Keratinocyte (primary cell): ENCODE measurements at regions not wholly inside any gene's neighbourhood (a gene's known extent, or its start where the extent isn't known, plus 50 kb on each side); places are given as distances from the start of the nearest gene placed in this dataset.

Source experiments
- DNase-seq: peaks from one replicate; pipeline ENCODE4 v3.0.0-alpha.2; 2011; ENCODE audit warnings: low read depth, missing footprints, low spot score
- FAIRE-seq: peaks from 2 replicates; lab custom pipeline; 2011; peaks lifted over from hg19 to GRCh38; lab: Jason Lieb, UNC
- H2AFZ ChIP-seq: 2 replicates; pipeline ENCODE4 v1.6.0; 2012; ENCODE audit warnings: low read length, control low read depth, inconsistent platforms; ENCODE audit not compliant: control insufficient read depth
- H3K27ac ChIP-seq: 2 replicates; pipeline ENCODE4 v1.5.1; 2011; ENCODE audit warnings: low read length; ENCODE audit not compliant: control insufficient read depth, insufficient read depth
- H3K27me3 ChIP-seq: 3 replicates; pipeline ENCODE4 v1.6.0; 2011; ENCODE audit warnings: low read length; ENCODE audit not compliant: control insufficient read depth, insufficient read depth; ENCODE audit errors: extremely low read depth
- H3K36me3 ChIP-seq, 2 experiments: 2 replicates in 1 of 2; 3 replicates in 1 of 2; pipeline ENCODE4 v1.5.1; 2011; ENCODE audit warnings: low read length in 2 of 2, mild to moderate bottlenecking in 1 of 2; ENCODE audit not compliant: control insufficient read depth in 2 of 2, insufficient read depth in 2 of 2; ENCODE audit errors: extremely low read depth in 1 of 2
- H3K4me1 ChIP-seq: 3 replicates; pipeline ENCODE4 v1.5.1; 2011; ENCODE audit warnings: low read length; ENCODE audit not compliant: control insufficient read depth, insufficient read depth; ENCODE audit errors: extremely low read depth
- H3K4me2 ChIP-seq: 3 replicates; pipeline ENCODE4 v1.6.0; 2011; ENCODE audit warnings: low read depth, low read length; ENCODE audit not compliant: control insufficient read depth, insufficient read depth; ENCODE audit errors: extremely low read depth
- H3K4me3 ChIP-seq, 3 experiments: fragments of 200-600 bp in 1 of 3; sonication (generic) in 1 of 3; 2 replicates in 2 of 3; 3 replicates in 1 of 3; pipeline ENCODE4 v1.5.1; 2011 to 2016; ENCODE audit warnings: low read length in 3 of 3, mild to moderate bottlenecking in 3 of 3, control low read depth in 2 of 3, inconsistent platforms in 1 of 3, low read depth in 1 of 3, mixed read lengths in 1 of 3, mixed run types in 1 of 3, moderate library complexity in 1 of 3; ENCODE audit not compliant: control insufficient read depth in 2 of 3, insufficient read depth in 2 of 3; ENCODE audit errors: extremely low read depth in 1 of 3
- H3K79me2 ChIP-seq: 2 replicates; pipeline ENCODE4 v1.6.0; 2012; ENCODE audit warnings: low read length; ENCODE audit not compliant: control insufficient read depth, insufficient read depth
- H3K9ac ChIP-seq: 3 replicates; pipeline ENCODE4 v1.6.0; 2011; ENCODE audit warnings: low read length; ENCODE audit not compliant: control insufficient read depth, insufficient read depth; ENCODE audit errors: extremely low read depth
- H3K9me1 ChIP-seq: 3 replicates; pipeline ENCODE4 v1.6.0; 2011; ENCODE audit warnings: low read length; ENCODE audit not compliant: control insufficient read depth, insufficient read depth; ENCODE audit errors: extremely low read depth
- H3K9me3 ChIP-seq: 2 replicates; pipeline ENCODE4 v1.5.1; 2012; ENCODE audit warnings: low read depth, low read length; ENCODE audit not compliant: control insufficient read depth
- H4K20me1 ChIP-seq: 3 replicates; pipeline ENCODE4 v1.6.0; 2011; ENCODE audit warnings: low read length; ENCODE audit not compliant: control insufficient read depth, insufficient read depth; ENCODE audit errors: extremely low read depth
- CTCF ChIP-seq, 3 experiments: IDR thresholded peaks in 1 of 3; conservative IDR thresholded peaks in 1 of 3; optimal IDR thresholded peaks in 1 of 3; 2 replicates in 2 of 3; 3 replicates in 1 of 3; pipeline versions ENCODE3 to v1.5.1; 2011; ENCODE audit warnings: low read length in 3 of 3, mild to moderate bottlenecking in 3 of 3, moderate library complexity in 2 of 3, control low read depth in 1 of 3, inconsistent platforms in 1 of 3; ENCODE audit not compliant: insufficient read depth in 2 of 3; ENCODE audit errors: extremely low read depth in 1 of 3
- EZH2 ChIP-seq: IDR thresholded peaks from one replicate; pipeline ENCODE4 v1.6.1; 2012; ENCODE audit warnings: inconsistent platforms, mild to moderate bottlenecking, low read length, moderate library complexity
- dilution Hi-C: fragments of 300-500 bp; cut with MboI; formaldehyde crosslinking; loops from one replicate; pipeline ENCODE4 v1.7.0; 2020; ENCODE audit warnings: low sequenced_read_pairs; ENCODE audit not compliant: extremely low pct_ligation_motif_present

GRCh38 chr13:90710164-90710759, 637.2 kb upstream of the MIR17HG start:
- dilution Hi-C loops, result no loop called here
- no peak overlapping the region for H3K4me3 ChIP-seq

GRCh38 chr13:90713441-90714133, 633.9 kb upstream of the MIR17HG start:
- no peaks in the 10 kb centered on the region for H3K27me3 ChIP-seq
- peaks cover 9% of the 10 kb centered on the region for H3K4me1 ChIP-seq
- no peaks in the 10 kb centered on the region for H4K20me1 ChIP-seq
- H3K9me1 ChIP-seq, result no peaks in the 10 kb centered on the region
- H3K36me3 ChIP-seq, result no peaks in the 10 kb centered on the region
- H3K4me2 ChIP-seq, result no peak overlapping the region
- FAIRE-seq, result peak; percentile 23
- no peak overlapping the region for H3K9ac ChIP-seq
- TF ChIP-seq CTCF (optimal IDR thresholded peaks at IDR 0.05 in 1 of 3, IDR thresholded peaks at IDR 0.05 in 1 of 3, conservative IDR thresholded peaks at IDR 0.05 in 1 of 3; ENCODE audit: extremely low read depth in 1 of 3, insufficient read depth in 2 of 3, low read length in 3 of 3) (no peak), EZH2 (no peak)
- no peak overlapping the region for H3K27ac ChIP-seq
- dilution Hi-C loops, result no loop called here
- H3K4me3 ChIP-seq, result no peak overlapping the region
- no peaks in the 10 kb centered on the region for H3K79me2 ChIP-seq
- no peak for DNase-seq
- H2AFZ ChIP-seq, result no peak overlapping the region
- H3K9me3 ChIP-seq, result no peaks in the 10 kb centered on the region

More at GRCh38 chr13:90710164-90710759, 637.2 kb upstream of the MIR17HG start:
- Histone ChIP-seq H3K36me3 (no peaks in the 10 kb centered on the region), H2AFZ (no peak overlapping the region), H3K9ac (no peak overlapping the region), H4K20me1 (no peaks in the 10 kb centered on the region), H3K9me3 (no peaks in the 10 kb centered on the region), H3K79me2 (no peaks in the 10 kb centered on the region), H3K27me3 (no peaks in the 10 kb centered on the region), H3K4me2 (no peak overlapping the region), H3K4me1 (no peaks in the 10 kb centered on the region), H3K9me1 (no peaks in the 10 kb centered on the region), H3K27ac (no peak overlapping the region)
- no peak for FAIRE-seq
- no peak for DNase-seq
- TF ChIP-seq CTCF (optimal IDR thresholded peaks at IDR 0.05 in 1 of 3, IDR thresholded peaks at IDR 0.05 in 1 of 3, conservative IDR thresholded peaks at IDR 0.05 in 1 of 3; ENCODE audit: extremely low read depth in 1 of 3, insufficient read depth in 2 of 3, low read length in 3 of 3) (no peak), EZH2 (no peak)
